Urothelium cell line (cell line): ENCODE measurements at regions not wholly inside any gene's neighbourhood (a gene's known extent, or its start where the extent isn't known, plus 50 kb on each side); places are given as distances from the start of the nearest gene placed in this dataset.

Experiments
- DNase-seq: peaks from one replicate; pipeline ENCODE4 v3.0.0; 2011; ENCODE audit warnings: low spot score, mixed read lengths
- FAIRE-seq: peaks from 2 replicates; lab custom pipeline; 2011; peaks lifted over from hg19 to GRCh38; lab: Jason Lieb, UNC

GRCh38 chr1:221839321-221839720, 97.4 kb upstream of the DUSP10 start:
- DNase-seq: no peak
- no peak for FAIRE-seq

GRCh38 chr1:221837896-221838295, 96.0 kb upstream of the DUSP10 start:
- DNase-seq (no peak), FAIRE-seq (no peak)

GRCh38 chr1:221834698-221835513, 93.0 kb upstream of the DUSP10 start:
- no peak for FAIRE-seq

GRCh38 chr1:221832617-221833016, 90.7 kb upstream of the DUSP10 start:
- FAIRE-seq (no peak), DNase-seq (no peak)

More at GRCh38 chr1:221834698-221835513, 93.0 kb upstream of the DUSP10 start:
- DNase-seq: no peak

GRCh38 chr1:221832151-221832550, 90.3 kb upstream of the DUSP10 start:
- FAIRE-seq (no peak), DNase-seq (no peak)

- FAIRE-seq (no peak), DNase-seq (peak; percentile 65)
Measured at GRCh38 chr1:221829327-221830015, 87.6 kb upstream of the DUSP10 start.

GRCh38 chr1:221827307-221827642, 85.4 kb upstream of the DUSP10 start:
- FAIRE-seq (no peak), DNase-seq (no peak)

GRCh38 chr1:221824909-221825308, 83.0 kb upstream of the DUSP10 start:
- no peak for DNase-seq
- no peak for FAIRE-seq

- FAIRE-seq: no peak
Measured at GRCh38 chr1:221824025-221824424, 82.1 kb upstream of the DUSP10 start.

GRCh38 chr1:221823561-221823960, 81.7 kb upstream of the DUSP10 start:
- FAIRE-seq (no peak), DNase-seq (no peak)

More at GRCh38 chr1:221824025-221824424, 82.1 kb upstream of the DUSP10 start:
- DNase-seq: no peak

GRCh38 chr1:221823149-221823548, 81.3 kb upstream of the DUSP10 start:
- FAIRE-seq: no peak
- DNase-seq: no peak

GRCh38 chr1:221822591-221822990, 80.7 kb upstream of the DUSP10 start:
- no peak for DNase-seq
- FAIRE-seq: no peak

- DNase-seq (no peak), FAIRE-seq (peak; percentile 69)
Measured at GRCh38 chr1:221816899-221817298, 75.0 kb upstream of the DUSP10 start.

GRCh38 chr1:221815660-221816059, 73.8 kb upstream of the DUSP10 start:
- DNase-seq: no peak
- no peak for FAIRE-seq

- DNase-seq (no peak), FAIRE-seq (no peak)
Measured at GRCh38 chr1:221813887-221814286, 72.0 kb upstream of the DUSP10 start.

- no peak for DNase-seq
- no peak for FAIRE-seq
Measured at GRCh38 chr1:221812905-221813597, 71.2 kb upstream of the DUSP10 start.

- FAIRE-seq (no peak), DNase-seq (no peak)
Measured at GRCh38 chr1:221812088-221812752, 70.3 kb upstream of the DUSP10 start.

- DNase-seq (no peak), FAIRE-seq (no peak)
Measured at GRCh38 chr1:221810406-221810805, 68.5 kb upstream of the DUSP10 start.

GRCh38 chr1:221809091-221810029, 67.5 kb upstream of the DUSP10 start:
- FAIRE-seq: no peak
- DNase-seq: no peak

GRCh38 chr1:221806984-221807383, 65.1 kb upstream of the DUSP10 start:
- FAIRE-seq (no peak), DNase-seq (no peak)
